ENCODE measurements at regions not wholly inside any gene's neighbourhood (a gene's known extent, or its start where the extent isn't known, plus 50 kb on each side); places are given as distances from the start of the nearest gene placed in this dataset.

GRCh38 chrX:8105531-8105930 is 65.5 kb downstream of the VCX2 start:
- no peaks in the 10 kb centered on the region for H3K79me2 ChIP-seq (ENCODE audit: low read length)
- peaks cover 5% of the 10 kb centered on the region; the same call in 1 of the 2 replicates for H4K20me1 ChIP-seq (ENCODE audit: insufficient read depth, low read depth, low read length)
- H3K4me2 ChIP-seq (ENCODE audit: low read depth, low read length, poor library complexity, severe bottlenecking), result no peak overlapping the region
- no peaks in the 10 kb centered on the region for H3K4me1 ChIP-seq (ENCODE audit: low read length)
- H3K9ac ChIP-seq (ENCODE audit: low read length), result no peak overlapping the region
- no peaks in the 10 kb centered on the region for H3K9me2 ChIP-seq (replicated peaks; ENCODE audit: insufficient read depth, low read length)
- H3K4me3 ChIP-seq (ENCODE audit: low read length), result no peak overlapping the region
- H3K27me3 ChIP-seq (ENCODE audit: low read length), result no peaks in the 10 kb centered on the region
- H2AFZ ChIP-seq (ENCODE audit: low read length), result no peak overlapping the region
- H3K36me3 ChIP-seq (ENCODE audit: insufficient read depth, low read length), result no peaks in the 10 kb centered on the region
- no peak for DNase-seq
- no peaks in the 10 kb centered on the region for H3K9me3 ChIP-seq (ENCODE audit: low read length)
- H3K27ac ChIP-seq (ENCODE audit: low read length), result no peak overlapping the region

GRCh38 chrX:8103655-8104054 is 67.4 kb downstream of the VCX2 start:
- H3K4me1 ChIP-seq (ENCODE audit: low read length), result no peaks in the 10 kb centered on the region
- peaks cover 5% of the 10 kb centered on the region; the same call in 1 of the 2 replicates for H4K20me1 ChIP-seq (ENCODE audit: insufficient read depth, low read depth, low read length)
- H3K27me3 ChIP-seq (ENCODE audit: low read length), result no peaks in the 10 kb centered on the region
- no peak overlapping the region for H3K27ac ChIP-seq (ENCODE audit: low read length)
- H3K4me2 ChIP-seq (ENCODE audit: low read depth, low read length, poor library complexity, severe bottlenecking), result no peak overlapping the region
- H3K79me2 ChIP-seq (ENCODE audit: low read length), result no peaks in the 10 kb centered on the region
- no peaks in the 10 kb centered on the region for H3K9me3 ChIP-seq (ENCODE audit: low read length)
- no peaks in the 10 kb centered on the region for H3K36me3 ChIP-seq (ENCODE audit: insufficient read depth, low read length)
- H2AFZ ChIP-seq (ENCODE audit: low read length), result no peak overlapping the region
- no peak for DNase-seq
- no peaks in the 10 kb centered on the region for H3K9me2 ChIP-seq (replicated peaks; ENCODE audit: insufficient read depth, low read length)
- no peak overlapping the region for H3K4me3 ChIP-seq (ENCODE audit: low read length)
- H3K9ac ChIP-seq (ENCODE audit: low read length), result no peak overlapping the region

GRCh38 chrX:8091510-8091909 is 79.6 kb downstream of the VCX2 start:
- no peak overlapping the region for H3K27ac ChIP-seq (ENCODE audit: low read length)
- H3K4me3 ChIP-seq (ENCODE audit: low read length), result no peak overlapping the region
- H4K20me1 ChIP-seq (ENCODE audit: insufficient read depth, low read depth, low read length), result peaks cover 11% of the 10 kb centered on the region
- H2AFZ ChIP-seq (ENCODE audit: low read length), result no peak overlapping the region
- no peaks in the 10 kb centered on the region for H3K36me3 ChIP-seq (ENCODE audit: insufficient read depth, low read length)
- H3K9ac ChIP-seq (ENCODE audit: low read length), result no peak overlapping the region
- no peak for DNase-seq
- no peaks in the 10 kb centered on the region for H3K9me2 ChIP-seq (replicated peaks; ENCODE audit: insufficient read depth, low read length)
- no peaks in the 10 kb centered on the region for H3K79me2 ChIP-seq (ENCODE audit: low read length)
- H3K27me3 ChIP-seq (ENCODE audit: low read length), result no peaks in the 10 kb centered on the region
- no peak overlapping the region for H3K4me2 ChIP-seq (ENCODE audit: low read depth, low read length, poor library complexity, severe bottlenecking)
- no peaks in the 10 kb centered on the region for H3K4me1 ChIP-seq (ENCODE audit: low read length)
- no peaks in the 10 kb centered on the region for H3K9me3 ChIP-seq (ENCODE audit: low read length)

GRCh38 chrX:8090906-8091305 is 80.2 kb downstream of the VCX2 start:
- Histone ChIP-seq H3K9me2 (replicated peaks; ENCODE audit: insufficient read depth, low read length) (no peaks in the 10 kb centered on the region), H3K27ac (ENCODE audit: low read length) (no peak overlapping the region), H3K27me3 (ENCODE audit: low read length) (no peaks in the 10 kb centered on the region), H3K79me2 (ENCODE audit: low read length) (no peaks in the 10 kb centered on the region), H3K4me2 (ENCODE audit: low read depth, low read length, poor library complexity, severe bottlenecking) (no peak overlapping the region), H3K4me1 (ENCODE audit: low read length) (no peaks in the 10 kb centered on the region), H3K36me3 (ENCODE audit: insufficient read depth, low read length) (no peaks in the 10 kb centered on the region), H2AFZ (ENCODE audit: low read length) (no peak overlapping the region), H3K9ac (ENCODE audit: low read length) (no peak overlapping the region), H3K4me3 (ENCODE audit: low read length) (no peak overlapping the region), H4K20me1 (ENCODE audit: insufficient read depth, low read depth, low read length) (peaks cover 11% of the 10 kb centered on the region), H3K9me3 (ENCODE audit: low read length) (no peaks in the 10 kb centered on the region)
- DNase-seq, result no peak

- no peaks in the 10 kb centered on the region for H3K4me1 ChIP-seq (ENCODE audit: low read length)
- H3K4me3 ChIP-seq (ENCODE audit: low read length), result no peak overlapping the region
- H3K27me3 ChIP-seq (ENCODE audit: low read length), result no peaks in the 10 kb centered on the region
- H3K9me3 ChIP-seq (ENCODE audit: low read length), result no peaks in the 10 kb centered on the region
- no peak overlapping the region for H3K4me2 ChIP-seq (ENCODE audit: low read depth, low read length, poor library complexity, severe bottlenecking)
- DNase-seq, result no peak
- H4K20me1 ChIP-seq (ENCODE audit: insufficient read depth, low read depth, low read length), result peaks cover 10% of the 10 kb centered on the region
- H3K9me2 ChIP-seq (replicated peaks; ENCODE audit: insufficient read depth, low read length), result no peaks in the 10 kb centered on the region
- no peak overlapping the region for H2AFZ ChIP-seq (ENCODE audit: low read length)
- H3K27ac ChIP-seq (ENCODE audit: low read length), result no peak overlapping the region
- no peaks in the 10 kb centered on the region for H3K36me3 ChIP-seq (ENCODE audit: insufficient read depth, low read length)
- no peaks in the 10 kb centered on the region for H3K79me2 ChIP-seq (ENCODE audit: low read length)
- no peak overlapping the region for H3K9ac ChIP-seq (ENCODE audit: low read length)
Measured at GRCh38 chrX:8090482-8090881, 80.6 kb downstream of the VCX2 start.

- Histone ChIP-seq H3K9me3 (ENCODE audit: low read length) (no peaks in the 10 kb centered on the region), H3K4me3 (ENCODE audit: low read length) (no peak overlapping the region), H3K9me2 (replicated peaks; ENCODE audit: insufficient read depth, low read length) (no peaks in the 10 kb centered on the region), H3K9ac (ENCODE audit: low read length) (no peak overlapping the region), H3K36me3 (ENCODE audit: insufficient read depth, low read length) (no peaks in the 10 kb centered on the region), H3K27ac (ENCODE audit: low read length) (no peak overlapping the region), H2AFZ (ENCODE audit: low read length) (no peak overlapping the region), H4K20me1 (ENCODE audit: insufficient read depth, low read depth, low read length) (peaks cover 4% of the 10 kb centered on the region; the same call in 1 of the 2 replicates), H3K4me2 (ENCODE audit: low read depth, low read length, poor library complexity, severe bottlenecking) (no peak overlapping the region), H3K27me3 (ENCODE audit: low read length) (no peaks in the 10 kb centered on the region), H3K4me1 (ENCODE audit: low read length) (no peaks in the 10 kb centered on the region), H3K79me2 (ENCODE audit: low read length) (no peaks in the 10 kb centered on the region)
- DNase-seq, result no peak
Measured at GRCh38 chrX:8089141-8089540, 81.9 kb downstream of the VCX2 start.

GRCh38 chrX:8084006-8084405 is 87.1 kb downstream of the VCX2 start:
- Histone ChIP-seq H3K79me2 (ENCODE audit: low read length) (no peaks in the 10 kb centered on the region), H3K4me1 (ENCODE audit: low read length) (no peaks in the 10 kb centered on the region), H3K36me3 (ENCODE audit: insufficient read depth, low read length) (no peaks in the 10 kb centered on the region), H3K9me3 (ENCODE audit: low read length) (no peaks in the 10 kb centered on the region), H3K27ac (ENCODE audit: low read length) (no peak overlapping the region), H3K4me2 (ENCODE audit: low read depth, low read length, poor library complexity, severe bottlenecking) (no peak overlapping the region), H3K27me3 (ENCODE audit: low read length) (no peaks in the 10 kb centered on the region; the same call in 1 of the 2 replicates), H3K9me2 (replicated peaks; ENCODE audit: insufficient read depth, low read length) (no peaks in the 10 kb centered on the region), H3K9ac (ENCODE audit: low read length) (no peak overlapping the region), H4K20me1 (ENCODE audit: insufficient read depth, low read depth, low read length) (peaks cover 10% of the 10 kb centered on the region; the same call in 1 of the 2 replicates), H3K4me3 (ENCODE audit: low read length) (no peak overlapping the region), H2AFZ (ENCODE audit: low read length) (no peak overlapping the region)
- DNase-seq, result no peak

- H3K4me2 ChIP-seq (ENCODE audit: low read depth, low read length, poor library complexity, severe bottlenecking), result no peak overlapping the region
- H3K9me2 ChIP-seq (replicated peaks; ENCODE audit: insufficient read depth, low read length), result no peaks in the 10 kb centered on the region
- H2AFZ ChIP-seq (ENCODE audit: low read length), result no peak overlapping the region
- peaks cover 10% of the 10 kb centered on the region; the same call in 1 of the 2 replicates for H4K20me1 ChIP-seq (ENCODE audit: insufficient read depth, low read depth, low read length)
- no peaks in the 10 kb centered on the region for H3K36me3 ChIP-seq (ENCODE audit: insufficient read depth, low read length)
- no peaks in the 10 kb centered on the region for H3K4me1 ChIP-seq (ENCODE audit: low read length)
- no peaks in the 10 kb centered on the region for H3K9me3 ChIP-seq (ENCODE audit: low read length)
- no peaks in the 10 kb centered on the region for H3K79me2 ChIP-seq (ENCODE audit: low read length)
- no peak overlapping the region for H3K9ac ChIP-seq (ENCODE audit: low read length)
- H3K4me3 ChIP-seq (ENCODE audit: low read length), result no peak overlapping the region
- no peaks in the 10 kb centered on the region; the same call in 1 of the 2 replicates for H3K27me3 ChIP-seq (ENCODE audit: low read length)
- H3K27ac ChIP-seq (ENCODE audit: low read length), result no peak overlapping the region
- no peak for DNase-seq
Measured at GRCh38 chrX:8083286-8083685, 87.8 kb downstream of the VCX2 start.

- no peaks in the 10 kb centered on the region for H3K36me3 ChIP-seq (ENCODE audit: insufficient read depth, low read length)
- H2AFZ ChIP-seq (ENCODE audit: low read length), result no peak overlapping the region
- no peak for DNase-seq
- H3K9me3 ChIP-seq (ENCODE audit: low read length), result no peaks in the 10 kb centered on the region
- H4K20me1 ChIP-seq (ENCODE audit: insufficient read depth, low read depth, low read length), result peaks cover 16% of the 10 kb centered on the region
- no peak overlapping the region for H3K4me3 ChIP-seq (ENCODE audit: low read length)
- H3K9ac ChIP-seq (ENCODE audit: low read length), result no peak overlapping the region
- no peak overlapping the region for H3K27ac ChIP-seq (ENCODE audit: low read length)
- no peaks in the 10 kb centered on the region for H3K4me1 ChIP-seq (ENCODE audit: low read length)
- H3K9me2 ChIP-seq (replicated peaks; ENCODE audit: insufficient read depth, low read length), result no peaks in the 10 kb centered on the region
- no peaks in the 10 kb centered on the region; the same call in 1 of the 2 replicates for H3K27me3 ChIP-seq (ENCODE audit: low read length)
- H3K79me2 ChIP-seq (ENCODE audit: low read length), result no peaks in the 10 kb centered on the region
- H3K4me2 ChIP-seq (ENCODE audit: low read depth, low read length, poor library complexity, severe bottlenecking), result no peak overlapping the region
Measured at GRCh38 chrX:8075636-8076035, 95.4 kb downstream of the VCX2 start.

Measured in Karpas-422 (cell line).